ENCODE measurements at regions not wholly inside any gene's neighbourhood (a gene's known extent, or its start where the extent isn't known, plus 50 kb on each side); places are given as distances from the start of the nearest gene placed in this dataset.

GRCh38 chr9:8070779-8071444, 271.3 kb upstream of the DMAC1 start:
- TF ChIP-seq, protein P1, sequence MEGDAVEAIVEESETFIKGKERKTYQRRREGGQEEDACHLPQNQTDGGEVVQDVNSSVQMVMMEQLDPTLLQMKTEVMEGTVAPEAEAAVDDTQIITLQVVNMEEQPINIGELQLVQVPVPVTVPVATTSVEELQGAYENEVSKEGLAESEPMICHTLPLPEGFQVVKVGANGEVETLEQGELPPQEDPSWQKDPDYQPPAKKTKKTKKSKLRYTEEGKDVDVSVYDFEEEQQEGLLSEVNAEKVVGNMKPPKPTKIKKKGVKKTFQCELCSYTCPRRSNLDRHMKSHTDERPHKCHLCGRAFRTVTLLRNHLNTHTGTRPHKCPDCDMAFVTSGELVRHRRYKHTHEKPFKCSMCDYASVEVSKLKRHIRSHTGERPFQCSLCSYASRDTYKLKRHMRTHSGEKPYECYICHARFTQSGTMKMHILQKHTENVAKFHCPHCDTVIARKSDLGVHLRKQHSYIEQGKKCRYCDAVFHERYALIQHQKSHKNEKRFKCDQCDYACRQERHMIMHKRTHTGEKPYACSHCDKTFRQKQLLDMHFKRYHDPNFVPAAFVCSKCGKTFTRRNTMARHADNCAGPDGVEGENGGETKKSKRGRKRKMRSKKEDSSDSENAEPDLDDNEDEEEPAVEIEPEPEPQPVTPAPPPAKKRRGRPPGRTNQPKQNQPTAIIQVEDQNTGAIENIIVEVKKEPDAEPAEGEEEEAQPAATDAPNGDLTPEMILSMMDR (IDR thresholded peaks at IDR 0.05; ENCODE audit: low read depth, low read length) = no peak
- TF ChIP-seq MYC (IDR thresholded peaks at IDR 0.05; ENCODE audit: low read depth, low read length) (no peak), POLR2A (IDR thresholded peaks at IDR 0.05; ENCODE audit: extremely low read depth, insufficient read length) (no peak), MAX (IDR thresholded peaks at IDR 0.05; ENCODE audit: low read depth, low read length) (no peak)

Data from NB4 (cell line).